Hematopoietic multipotent progenitor cell treated with erythropoietin and hydrocortisone succinate and interleukin-3 and kit ligand, for 6 days (in vitro differentiated cells): ENCODE measurements at regions not wholly inside any gene's neighbourhood (a gene's known extent, or its start where the extent isn't known, plus 50 kb on each side); places are given as distances from the start of the nearest gene placed in this dataset.
A peak's percentile ranks its signal among the peaks of the same experiment; 100 is the strongest.
"Not testable (repeated sequence)": the region's sequence is repeated elsewhere in the genome, so short reads cannot be mapped to it uniquely, and the experiment has no call there.

Experiments
- DNase-seq: peaks from one replicate; pipeline ENCODE4 v3.0.0-alpha.2; 2015

- no peak for DNase-seq
These were observed 194.9 kb upstream of the HAAO start for GRCh38 chr2:42987112-42987922.

GRCh38 chr2:42984617-42985016 is 192.2 kb upstream of the HAAO start:
- DNase-seq: no peak

DNA sequence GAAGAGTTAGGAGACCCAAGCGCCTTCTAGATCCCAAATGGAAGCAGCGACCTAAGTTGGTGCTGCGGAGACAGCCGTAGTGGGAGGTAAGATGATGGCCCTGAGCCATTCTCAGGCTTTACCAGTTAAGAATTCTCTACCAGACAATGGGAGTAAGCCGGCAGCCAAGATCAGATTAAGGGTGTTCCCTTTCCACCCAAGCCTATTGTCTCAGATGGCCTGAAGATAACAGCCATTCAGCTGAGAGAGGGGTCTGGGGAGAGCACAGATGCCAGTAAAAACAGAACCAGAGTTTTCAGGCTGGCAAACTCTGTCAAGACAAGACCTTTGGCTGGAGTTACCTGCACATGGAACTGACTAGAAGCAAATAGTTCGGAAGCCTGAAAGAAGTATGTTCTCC is 191.7 kb upstream of the HAAO start:
- no peak for DNase-seq

GRCh38 chr2:42980764-42981416 is 188.5 kb upstream of the HAAO start:
- DNase-seq: no peak

DNA sequence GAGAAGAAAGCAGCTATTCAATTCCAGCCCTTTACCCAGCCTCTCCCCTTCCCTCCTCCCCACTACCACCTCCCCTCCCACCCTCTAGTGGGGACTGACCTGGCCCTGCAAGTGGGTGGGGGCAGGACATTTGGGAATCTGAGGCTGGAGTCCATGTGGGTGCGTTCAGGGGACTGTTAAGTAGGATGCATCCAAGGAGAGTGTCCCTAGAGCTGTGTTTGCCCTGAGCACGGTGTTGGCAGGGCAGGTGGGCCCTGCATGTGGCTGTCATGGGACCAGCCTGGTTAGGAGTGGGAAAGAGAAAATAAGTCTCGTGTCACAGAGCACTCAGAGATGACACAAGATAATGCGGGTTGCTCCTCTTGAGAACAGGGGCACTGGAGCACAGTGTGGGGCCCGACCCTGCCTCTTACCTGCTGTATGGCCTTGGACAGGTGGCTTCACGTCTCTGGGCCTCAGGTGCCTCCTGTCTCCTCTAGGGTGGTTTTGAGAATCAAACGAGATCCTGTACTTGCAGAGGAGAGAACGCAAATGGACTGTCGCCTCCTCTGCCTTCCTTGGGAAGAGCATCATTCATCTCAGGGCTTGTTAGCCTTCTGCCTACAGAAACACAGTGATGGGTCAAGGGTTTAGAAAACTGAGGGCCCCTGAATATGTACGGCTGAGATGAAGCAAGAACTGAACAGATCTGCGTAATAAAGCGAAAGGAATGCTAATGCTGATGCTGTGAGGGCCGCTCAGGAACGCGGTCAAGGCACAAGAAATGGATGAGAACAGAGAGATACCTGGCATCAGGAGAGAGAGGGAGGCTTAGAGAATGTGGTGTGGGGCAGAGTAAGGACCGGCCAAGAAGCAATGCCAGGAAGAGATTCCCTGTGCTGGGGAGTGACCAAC is 187.7 kb upstream of the HAAO start:
- no peak for DNase-seq

DNA sequence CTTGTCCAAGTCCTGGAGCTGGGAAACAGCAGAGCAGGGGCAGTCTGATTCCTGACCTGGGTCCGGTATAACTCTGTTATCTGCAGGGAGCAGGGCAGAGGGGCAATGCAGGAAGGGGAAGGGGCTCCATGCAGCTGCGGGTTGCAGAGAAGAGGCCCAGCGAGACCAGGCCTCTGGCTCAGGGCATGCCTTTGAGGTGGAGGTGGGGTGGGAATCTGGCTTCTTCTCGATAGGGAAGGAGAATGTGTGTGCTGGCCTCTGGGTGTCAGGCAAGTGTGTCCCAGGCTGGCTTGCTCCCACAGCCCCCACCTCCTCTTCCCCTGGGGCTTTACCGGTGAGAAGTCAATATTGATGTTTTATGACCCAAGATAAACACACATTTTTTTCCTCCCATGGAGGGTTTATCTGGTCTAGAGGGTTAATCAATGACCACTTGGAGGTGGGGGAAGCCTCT is 187.1 kb upstream of the HAAO start:
- DNase-seq: no peak

DNA sequence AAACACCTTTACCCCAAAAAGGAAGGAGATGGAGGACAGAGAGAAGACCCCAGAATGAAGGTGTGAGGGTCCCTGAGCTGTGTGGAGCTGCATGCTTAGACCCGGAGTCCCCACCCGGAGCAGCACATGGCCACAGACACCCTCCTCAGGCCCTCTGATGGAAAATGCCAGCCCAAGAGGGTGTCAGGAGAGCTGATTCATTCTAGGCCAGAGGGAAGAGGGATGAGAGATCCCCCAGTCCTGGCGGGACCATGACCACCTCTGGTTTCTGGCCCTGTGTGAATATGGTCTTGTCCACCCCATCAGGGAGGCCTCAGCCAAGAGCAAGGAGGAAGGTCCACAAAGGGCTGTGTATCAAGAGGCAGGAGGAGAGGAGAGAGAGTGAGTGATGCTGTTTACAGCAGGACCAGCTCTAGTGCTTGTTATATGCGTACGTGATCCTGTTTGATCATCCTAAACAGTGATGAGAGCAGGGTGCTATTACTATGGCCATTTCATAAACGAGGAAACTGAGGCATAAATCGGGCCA is 186.6 kb upstream of the HAAO start:
- DNase-seq: no peak

DNA sequence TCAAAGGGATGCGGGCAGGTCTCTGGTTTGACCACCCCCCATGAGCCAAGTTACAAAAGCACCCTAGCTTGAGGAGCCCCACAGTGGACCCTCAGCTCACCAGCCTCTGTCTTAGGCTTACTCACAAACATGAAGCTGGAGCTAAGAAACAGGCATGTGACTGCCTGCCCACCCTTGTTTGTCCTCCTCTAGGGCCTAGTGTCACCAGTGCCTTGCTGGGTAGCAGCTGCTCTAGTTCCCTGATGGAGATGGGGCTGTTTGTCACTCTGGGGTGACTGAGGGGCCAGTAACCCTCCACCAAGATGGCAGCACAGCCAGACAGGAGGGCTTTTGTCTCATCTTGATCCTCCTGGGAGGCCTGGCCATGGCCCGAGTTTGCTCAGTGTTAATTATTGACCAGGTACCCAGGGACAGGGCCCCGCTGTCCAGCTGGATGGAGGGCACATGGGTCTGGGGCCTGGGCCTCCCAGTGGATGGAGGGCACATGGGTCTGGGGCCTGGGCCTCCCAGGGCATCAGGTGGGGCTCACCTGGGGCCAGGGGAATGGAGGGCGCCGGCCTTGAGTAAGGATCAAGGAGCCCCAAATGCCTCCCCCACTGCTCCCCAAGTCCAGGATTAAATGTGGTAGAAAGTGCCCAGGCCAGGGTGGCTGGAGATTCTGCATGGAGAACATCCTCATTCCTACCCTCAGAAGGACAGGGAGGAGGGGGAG is 185.9 kb upstream of the HAAO start:
- DNase-seq: no peak

GRCh38 chr2:42977270-42978174 is 185.1 kb upstream of the HAAO start:
- peak; percentile 69 for DNase-seq

DNA sequence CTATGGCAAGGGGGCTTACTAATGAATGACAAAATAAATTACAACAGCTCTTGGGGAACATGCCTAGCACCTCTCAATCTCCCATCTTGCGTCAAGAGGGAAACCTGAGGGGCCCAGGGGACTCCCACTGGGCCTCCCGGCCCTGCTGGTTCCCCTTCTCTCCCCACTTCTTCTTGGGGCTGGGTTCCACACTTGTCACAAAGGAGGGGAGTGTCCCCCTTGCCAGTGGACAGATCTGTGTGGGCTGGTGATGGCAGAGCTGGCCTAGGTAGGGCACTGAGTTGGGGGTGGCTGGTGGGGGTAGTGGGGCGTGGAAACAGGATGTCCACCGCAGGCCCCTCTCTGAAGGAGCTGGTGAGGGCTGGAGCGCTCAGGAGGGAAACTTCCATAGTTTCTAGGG is 184.0 kb upstream of the HAAO start:
- no peak for DNase-seq

DNA sequence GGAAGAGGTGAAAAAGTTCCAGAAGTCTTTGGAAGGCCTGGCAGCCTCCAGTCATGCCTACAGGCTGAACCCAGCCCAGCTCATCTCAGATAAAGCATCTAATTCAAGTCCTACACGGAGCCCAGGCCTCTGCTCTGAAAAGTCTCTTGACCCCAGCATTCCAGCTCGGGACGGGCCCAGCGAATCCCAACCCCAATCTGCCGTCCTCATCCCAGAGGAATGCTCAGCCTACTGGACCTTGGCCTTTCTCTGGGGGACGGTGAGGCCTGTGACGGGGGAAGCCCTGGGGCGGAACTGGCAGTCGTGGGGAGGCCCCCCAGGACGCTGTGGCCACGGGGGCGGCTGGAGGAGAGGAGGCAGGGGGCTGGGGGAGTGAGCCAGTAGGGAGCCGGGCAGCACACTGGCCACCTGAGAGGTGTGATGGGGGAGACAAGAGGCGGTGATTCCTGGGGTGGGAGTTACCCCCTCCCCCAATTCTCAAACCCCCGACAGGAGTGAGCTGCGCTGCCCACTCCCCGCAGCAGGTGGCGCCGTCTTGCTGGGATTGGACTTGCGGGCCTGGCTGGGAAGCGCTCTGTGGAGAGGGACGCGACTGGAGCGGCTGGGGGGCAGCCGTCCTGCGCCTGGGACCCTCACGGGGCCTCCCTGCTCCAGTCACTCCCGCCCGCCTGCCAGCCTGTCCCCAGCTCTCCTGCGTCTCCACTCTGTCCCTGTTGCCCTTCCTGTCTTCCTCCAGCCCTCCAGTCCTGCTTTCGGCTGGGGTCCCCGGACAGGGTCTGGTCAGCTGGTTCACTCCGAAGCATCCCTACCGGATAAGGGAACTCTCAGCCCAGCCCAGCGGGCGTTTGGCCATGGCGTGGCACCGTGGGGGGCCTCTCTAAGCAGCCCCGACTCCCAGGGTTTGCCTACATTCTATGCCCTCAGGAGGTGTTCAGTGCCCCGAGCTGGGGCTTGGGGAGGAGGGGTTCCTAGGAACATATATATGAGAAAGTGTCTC is 182.6 kb upstream of the HAAO start:
- DNase-seq: peak; percentile 76

DNA sequence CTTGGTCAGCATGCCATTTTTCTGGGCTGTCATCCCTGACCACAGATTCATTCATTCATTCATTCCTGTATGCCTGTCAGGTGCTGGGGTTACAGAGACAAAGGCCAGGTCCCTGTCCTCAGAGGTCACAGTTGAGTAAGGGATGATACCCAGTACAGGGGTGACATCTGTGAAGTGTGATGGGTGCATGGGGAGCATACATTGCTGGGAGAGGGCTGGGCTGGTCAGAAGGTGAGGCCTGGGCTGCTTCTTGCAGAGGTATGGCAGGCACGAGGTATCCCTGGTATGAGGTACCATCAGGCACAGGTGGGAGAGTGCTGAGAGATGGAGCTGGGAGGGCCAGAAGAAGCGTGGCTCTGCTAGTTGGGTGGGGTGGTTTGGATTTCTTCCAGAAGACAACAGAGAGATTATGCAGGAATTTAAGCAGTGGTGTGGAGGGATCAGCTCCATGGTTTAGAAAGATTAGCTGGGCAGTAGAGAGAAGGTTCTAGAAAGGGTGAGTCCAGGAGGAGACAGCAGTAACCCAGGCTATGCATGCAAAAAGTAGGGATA is 181.9 kb upstream of the HAAO start:
- peak; percentile 66 for DNase-seq

DNA sequence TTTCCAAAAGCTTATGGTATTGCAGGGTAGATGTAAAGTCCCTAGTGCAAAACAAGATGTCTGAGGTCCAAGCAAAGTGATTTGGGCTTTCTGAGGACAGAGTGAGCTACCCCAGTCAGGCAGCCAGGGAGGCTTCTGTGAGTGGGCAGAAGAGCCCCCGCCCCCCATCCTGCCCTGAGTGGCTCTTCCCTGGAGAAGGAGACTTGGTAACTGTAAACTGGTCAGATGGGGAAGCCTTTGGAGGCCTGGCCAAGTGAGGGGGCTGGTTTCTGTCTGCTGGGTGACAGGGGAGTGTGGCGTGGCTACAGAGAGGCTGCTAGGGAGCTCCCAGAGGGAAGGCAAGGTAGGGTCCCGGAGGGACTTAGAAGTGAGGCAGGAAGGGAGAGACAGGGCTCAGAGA is 181.3 kb upstream of the HAAO start:
- no peak for DNase-seq

GRCh38 chr2:42972933-42973516 is 180.6 kb upstream of the HAAO start:
- DNase-seq: not testable (repeated sequence)

GRCh38 chr2:42971947-42972736 is 179.8 kb upstream of the HAAO start:
- DNase-seq: no peak

DNA sequence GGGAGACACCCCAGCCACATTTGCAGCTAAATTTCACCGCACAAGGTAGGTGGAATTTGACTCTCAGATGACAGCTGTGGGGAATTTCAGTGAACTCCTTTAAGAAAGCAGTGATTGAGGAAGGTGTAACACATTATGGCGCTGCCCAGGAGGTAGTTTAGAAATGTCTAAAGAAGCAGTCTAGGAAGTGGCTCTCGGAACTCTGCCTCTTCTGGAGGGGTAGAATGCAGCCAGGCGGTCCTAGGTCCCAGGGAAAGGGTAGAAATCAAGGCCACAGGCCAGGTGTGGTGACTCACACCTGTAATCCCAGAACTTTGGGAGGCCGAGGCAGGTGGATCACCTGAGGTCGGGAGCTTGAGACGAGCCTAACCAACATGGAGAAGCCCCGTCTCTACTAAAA is 179.0 kb upstream of the HAAO start:
- no peak for DNase-seq

GRCh38 chr2:42970151-42970550 is 177.8 kb upstream of the HAAO start:
- no peak for DNase-seq
